WTC11 (cell line): ENCODE measurements at regions not wholly inside any gene's neighbourhood (a gene's known extent, or its start where the extent isn't known, plus 50 kb on each side); places are given as distances from the start of the nearest gene placed in this dataset.

ENCODE experiments used
- ESRRA ChIP-seq: sonication (generic); formaldehyde crosslinking; IDR thresholded peaks from 2 replicates; pipeline ENCODE4 v1.8.1; 2022; ENCODE audit warnings: mild to moderate bottlenecking, missing genetic modification reagents, borderline replicate concordance
- JUN ChIP-seq: sonication (generic); formaldehyde crosslinking; IDR thresholded peaks from 2 replicates; pipeline ENCODE4 v1.8.0; 2023; ENCODE audit warnings: mild to moderate bottlenecking, missing genetic modification reagents
- NR2C2 ChIP-seq: sonication (generic); formaldehyde crosslinking; IDR thresholded peaks from 2 replicates; pipeline ENCODE4 v1.8.0; 2022; ENCODE audit warnings: mild to moderate bottlenecking, missing genetic modification reagents
- ZNF396 ChIP-seq: fragments of 250-450 bp; sonication (Bioruptor Pico); IDR thresholded peaks from 2 replicates; pipeline ENCODE4 v1.8.0; 2021; ENCODE audit warnings: mild to moderate bottlenecking, moderate library complexity, borderline replicate concordance
- TF ChIP-seq, protein P1 (sequence below): sonication (generic); formaldehyde crosslinking; conservative IDR thresholded peaks from 2 replicates; pipeline ENCODE4 v1.8.1; 2022; ENCODE audit warnings: mild to moderate bottlenecking, missing genetic modification reagents
- TF ChIP-seq, protein P2 (sequence below): sonication (generic); formaldehyde crosslinking; IDR thresholded peaks from 2 replicates; pipeline ENCODE4 v1.8.1; 2023; ENCODE audit warnings: mild to moderate bottlenecking, missing genetic modification reagents, moderate library complexity
- TF ChIP-seq, protein P3 (sequence below): fragments of 200-600 bp; IDR thresholded peaks from 2 replicates; pipeline ENCODE4 v1.8.0; 2022; ENCODE audit warnings: antibody characterized with exemption
- TF ChIP-seq, protein P4 (sequence below): sonication (generic); formaldehyde crosslinking; conservative IDR thresholded peaks from 2 replicates; pipeline ENCODE4 v1.8.1; 2023; ENCODE audit warnings: mild to moderate bottlenecking, low read depth, missing genetic modification reagents, moderate library complexity

DNA sequence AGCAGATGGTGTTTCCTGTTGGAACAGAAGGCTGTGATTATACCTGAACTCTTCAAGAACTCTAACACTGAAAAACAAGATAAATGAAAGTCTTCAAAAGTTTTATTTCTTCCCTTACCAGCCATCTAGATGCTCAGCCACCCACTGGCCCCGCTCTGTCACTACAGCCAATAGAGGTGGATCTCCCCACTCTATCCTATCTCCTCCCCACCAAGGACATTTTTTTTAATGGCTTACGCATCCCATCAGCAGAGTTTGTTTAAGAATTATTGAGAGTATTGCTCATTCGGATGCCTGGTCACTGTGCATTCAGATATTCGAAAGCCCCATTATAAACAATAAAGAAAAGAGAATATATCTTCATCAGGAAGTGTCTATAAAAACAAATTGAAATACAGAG is 159.4 kb downstream of the RASEF start:
- TF ChIP-seq ESRRA (no peak), ZNF396 (no peak), NR2C2 (CRISPR knock-in tag) (no peak), JUN (no peak)
- TF ChIP-seq, protein P1, sequence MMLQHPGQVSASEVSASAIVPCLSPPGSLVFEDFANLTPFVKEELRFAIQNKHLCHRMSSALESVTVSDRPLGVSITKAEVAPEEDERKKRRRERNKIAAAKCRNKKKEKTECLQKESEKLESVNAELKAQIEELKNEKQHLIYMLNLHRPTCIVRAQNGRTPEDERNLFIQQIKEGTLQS (CRISPR knock-in tag) = no peak
- TF ChIP-seq, protein P2, sequence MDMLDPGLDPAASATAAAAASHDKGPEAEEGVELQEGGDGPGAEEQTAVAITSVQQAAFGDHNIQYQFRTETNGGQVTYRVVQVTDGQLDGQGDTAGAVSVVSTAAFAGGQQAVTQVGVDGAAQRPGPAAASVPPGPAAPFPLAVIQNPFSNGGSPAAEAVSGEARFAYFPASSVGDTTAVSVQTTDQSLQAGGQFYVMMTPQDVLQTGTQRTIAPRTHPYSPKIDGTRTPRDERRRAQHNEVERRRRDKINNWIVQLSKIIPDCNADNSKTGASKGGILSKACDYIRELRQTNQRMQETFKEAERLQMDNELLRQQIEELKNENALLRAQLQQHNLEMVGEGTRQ = no peak
- TF ChIP-seq, protein P3, sequence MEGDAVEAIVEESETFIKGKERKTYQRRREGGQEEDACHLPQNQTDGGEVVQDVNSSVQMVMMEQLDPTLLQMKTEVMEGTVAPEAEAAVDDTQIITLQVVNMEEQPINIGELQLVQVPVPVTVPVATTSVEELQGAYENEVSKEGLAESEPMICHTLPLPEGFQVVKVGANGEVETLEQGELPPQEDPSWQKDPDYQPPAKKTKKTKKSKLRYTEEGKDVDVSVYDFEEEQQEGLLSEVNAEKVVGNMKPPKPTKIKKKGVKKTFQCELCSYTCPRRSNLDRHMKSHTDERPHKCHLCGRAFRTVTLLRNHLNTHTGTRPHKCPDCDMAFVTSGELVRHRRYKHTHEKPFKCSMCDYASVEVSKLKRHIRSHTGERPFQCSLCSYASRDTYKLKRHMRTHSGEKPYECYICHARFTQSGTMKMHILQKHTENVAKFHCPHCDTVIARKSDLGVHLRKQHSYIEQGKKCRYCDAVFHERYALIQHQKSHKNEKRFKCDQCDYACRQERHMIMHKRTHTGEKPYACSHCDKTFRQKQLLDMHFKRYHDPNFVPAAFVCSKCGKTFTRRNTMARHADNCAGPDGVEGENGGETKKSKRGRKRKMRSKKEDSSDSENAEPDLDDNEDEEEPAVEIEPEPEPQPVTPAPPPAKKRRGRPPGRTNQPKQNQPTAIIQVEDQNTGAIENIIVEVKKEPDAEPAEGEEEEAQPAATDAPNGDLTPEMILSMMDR = no peak
- TF ChIP-seq, protein P4, sequence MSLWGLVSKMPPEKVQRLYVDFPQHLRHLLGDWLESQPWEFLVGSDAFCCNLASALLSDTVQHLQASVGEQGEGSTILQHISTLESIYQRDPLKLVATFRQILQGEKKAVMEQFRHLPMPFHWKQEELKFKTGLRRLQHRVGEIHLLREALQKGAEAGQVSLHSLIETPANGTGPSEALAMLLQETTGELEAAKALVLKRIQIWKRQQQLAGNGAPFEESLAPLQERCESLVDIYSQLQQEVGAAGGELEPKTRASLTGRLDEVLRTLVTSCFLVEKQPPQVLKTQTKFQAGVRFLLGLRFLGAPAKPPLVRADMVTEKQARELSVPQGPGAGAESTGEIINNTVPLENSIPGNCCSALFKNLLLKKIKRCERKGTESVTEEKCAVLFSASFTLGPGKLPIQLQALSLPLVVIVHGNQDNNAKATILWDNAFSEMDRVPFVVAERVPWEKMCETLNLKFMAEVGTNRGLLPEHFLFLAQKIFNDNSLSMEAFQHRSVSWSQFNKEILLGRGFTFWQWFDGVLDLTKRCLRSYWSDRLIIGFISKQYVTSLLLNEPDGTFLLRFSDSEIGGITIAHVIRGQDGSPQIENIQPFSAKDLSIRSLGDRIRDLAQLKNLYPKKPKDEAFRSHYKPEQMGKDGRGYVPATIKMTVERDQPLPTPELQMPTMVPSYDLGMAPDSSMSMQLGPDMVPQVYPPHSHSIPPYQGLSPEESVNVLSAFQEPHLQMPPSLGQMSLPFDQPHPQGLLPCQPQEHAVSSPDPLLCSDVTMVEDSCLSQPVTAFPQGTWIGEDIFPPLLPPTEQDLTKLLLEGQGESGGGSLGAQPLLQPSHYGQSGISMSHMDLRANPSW (CRISPR knock-in tag) = no peak
